ENCODE measurements at regions not wholly inside any gene's neighbourhood (a gene's known extent, or its start where the extent isn't known, plus 50 kb on each side); places are given as distances from the start of the nearest gene placed in this dataset.

DNA sequence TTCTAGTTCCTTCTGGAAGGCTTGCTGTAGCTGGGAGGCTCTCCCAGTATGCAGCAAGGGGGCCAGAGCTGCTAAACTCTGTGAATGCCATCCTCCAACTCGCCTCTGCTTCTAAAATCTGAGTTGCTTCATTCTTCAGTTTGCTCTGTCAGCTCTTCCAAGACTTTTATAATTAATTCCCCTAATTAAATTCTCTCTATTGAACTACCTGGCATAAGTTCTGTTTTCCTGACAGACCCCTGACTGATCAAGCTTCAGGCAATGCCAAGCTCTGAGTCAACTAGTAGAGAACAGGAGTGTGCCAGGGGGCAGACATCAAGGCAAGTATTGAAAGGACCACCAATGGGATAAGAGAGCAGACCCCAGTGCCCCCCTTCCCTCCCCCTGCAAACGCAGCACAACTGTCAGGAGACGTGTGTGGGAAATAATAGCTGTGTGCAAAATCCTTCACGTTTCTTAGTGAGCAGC, 109.3 kb upstream of the TAB2 start:
- TF ChIP-seq POLR2A (conservative IDR thresholded peaks at IDR 0.05): no peak
- TF ChIP-seq RFX5 (IDR thresholded peaks at IDR 0.05; ENCODE audit: low read depth, low read length): no peak
- TF ChIP-seq NFE2 (IDR thresholded peaks at IDR 0.05; ENCODE audit: low read depth): no peak
